ENCODE measurements at regions not wholly inside any gene's neighbourhood (a gene's known extent, or its start where the extent isn't known, plus 50 kb on each side); places are given as distances from the start of the nearest gene placed in this dataset.

GRCh38 chr2:12828980-12829379, 112.2 kb downstream of the TRIB2 start:
- POLR2A ChIA-PET, result no interaction called here
- no TSS peak for BruUV-seq (replicated peaks)

GRCh38 chr2:12831016-12831415, 114.3 kb downstream of the TRIB2 start:
- no peak for DNase-seq (ENCODE audit: low spot score)
- CTCF ChIA-PET (ENCODE audit: unreplicated experiment), result no interaction called here
- H3K27ac ChIP-seq (ENCODE audit: low read depth, low read length, poor library complexity, severe bottlenecking), result no peak overlapping the region
- no peaks in the 10 kb centered on the region for H3K9me3 ChIP-seq (ENCODE audit: low read length)
- H3K4me3 ChIP-seq (ENCODE audit: low read depth, low read length, poor library complexity, severe bottlenecking), result no peak overlapping the region
- H2AFZ ChIP-seq (ENCODE audit: low read length), result no peak overlapping the region
- no peaks in the 10 kb centered on the region for H3K36me3 ChIP-seq (ENCODE audit: insufficient read depth, low read length)
- H3K4me1 ChIP-seq (ENCODE audit: insufficient read depth, low read length, poor library complexity, severe bottlenecking), result no peaks in the 10 kb centered on the region
- no peaks in the 10 kb centered on the region for H3K9me2 ChIP-seq (ENCODE audit: insufficient read depth, low read length)
- intact Hi-C loops (cut with micrococcal nuclease; ENCODE audit: unreplicated experiment), result no loop called here
- H3K4me2 ChIP-seq (ENCODE audit: low read length), result no peak overlapping the region
- no peak for TF ChIP-seq CTCF (conservative IDR thresholded peaks at IDR 0.05; ENCODE audit: low read length)
- TF ChIP-seq EZH2phosphoT487 (IDR thresholded peaks at IDR 0.05; ENCODE audit: borderline replicate concordance, low read depth, low read length), result no peak
- no peaks in the 10 kb centered on the region for H4K20me1 ChIP-seq (ENCODE audit: insufficient read depth, low read length)
- no peaks in the 10 kb centered on the region for H3K79me2 ChIP-seq (ENCODE audit: insufficient read depth, low read depth, low read length)
- POLR2A ChIA-PET, result no interaction called here
- no TSS peak for BruUV-seq (replicated peaks)

More at GRCh38 chr2:12828980-12829379, 112.2 kb downstream of the TRIB2 start:
- Histone ChIP-seq H3K4me1 (ENCODE audit: insufficient read depth, low read length, poor library complexity, severe bottlenecking) (no peaks in the 10 kb centered on the region), H4K20me1 (ENCODE audit: insufficient read depth, low read length) (no peaks in the 10 kb centered on the region), H3K36me3 (ENCODE audit: insufficient read depth, low read length) (no peaks in the 10 kb centered on the region), H2AFZ (ENCODE audit: low read length) (no peak overlapping the region), H3K79me2 (ENCODE audit: insufficient read depth, low read depth, low read length) (no peaks in the 10 kb centered on the region), H3K9me3 (ENCODE audit: low read length) (no peaks in the 10 kb centered on the region), H3K4me3 (ENCODE audit: low read depth, low read length, poor library complexity, severe bottlenecking) (no peak overlapping the region), H3K4me2 (ENCODE audit: low read length) (no peak overlapping the region), H3K27ac (ENCODE audit: low read depth, low read length, poor library complexity, severe bottlenecking) (no peak overlapping the region), H3K9me2 (ENCODE audit: insufficient read depth, low read length) (no peaks in the 10 kb centered on the region)
- intact Hi-C loops (cut with micrococcal nuclease; ENCODE audit: unreplicated experiment), result no loop called here
- CTCF ChIA-PET (ENCODE audit: unreplicated experiment), result no interaction called here
- TF ChIP-seq EZH2phosphoT487 (IDR thresholded peaks at IDR 0.05; ENCODE audit: borderline replicate concordance, low read depth, low read length) (no peak), CTCF (conservative IDR thresholded peaks at IDR 0.05; ENCODE audit: low read length) (no peak)
- DNase-seq (ENCODE audit: low spot score), result no peak

- Histone ChIP-seq H4K20me1 (ENCODE audit: insufficient read depth, low read length) (no peaks in the 10 kb centered on the region), H2AFZ (ENCODE audit: low read length) (no peak overlapping the region), H3K79me2 (ENCODE audit: insufficient read depth, low read depth, low read length) (no peaks in the 10 kb centered on the region), H3K36me3 (ENCODE audit: insufficient read depth, low read length) (no peaks in the 10 kb centered on the region), H3K27ac (ENCODE audit: low read depth, low read length, poor library complexity, severe bottlenecking) (no peak overlapping the region), H3K4me2 (ENCODE audit: low read length) (no peak overlapping the region), H3K9me3 (ENCODE audit: low read length) (no peaks in the 10 kb centered on the region), H3K9me2 (ENCODE audit: insufficient read depth, low read length) (no peaks in the 10 kb centered on the region), H3K4me1 (ENCODE audit: insufficient read depth, low read length, poor library complexity, severe bottlenecking) (no peaks in the 10 kb centered on the region), H3K4me3 (ENCODE audit: low read depth, low read length, poor library complexity, severe bottlenecking) (no peak overlapping the region)
- POLR2A ChIA-PET, result interaction anchor here (0.6 kb wide), 1 partner anchor 1077 kb away, joined by 3 read pairs; no protein-coding TSS in a partner anchor
- TF ChIP-seq EZH2phosphoT487 (IDR thresholded peaks at IDR 0.05; ENCODE audit: borderline replicate concordance, low read depth, low read length) (no peak), CTCF (conservative IDR thresholded peaks at IDR 0.05; ENCODE audit: low read length) (no peak)
- intact Hi-C loops (cut with micrococcal nuclease; ENCODE audit: unreplicated experiment), result no loop called here
- BruUV-seq (replicated peaks), result no TSS peak
- CTCF ChIA-PET (ENCODE audit: unreplicated experiment), result no interaction called here
- DNase-seq (ENCODE audit: low spot score), result no peak
Measured at GRCh38 chr2:12834239-12834638, 117.5 kb downstream of the TRIB2 start.
